Adrenal gland (tissue), 9 donors: ENCODE measurements at regions not wholly inside any gene's neighbourhood (a gene's known extent, or its start where the extent isn't known, plus 50 kb on each side); places are given as distances from the start of the nearest gene placed in this dataset.
A peak's percentile ranks its signal among the peaks of the same experiment; 100 is the strongest.

ENCODE experiments used
- DNase-seq, 7 donors: peaks; one replicate each; pipeline ENCODE4 v3.0.0-alpha.2; 2019 to 2020
- H3K27ac ChIP-seq, 5 donors: fragments of 200-600 bp; sonication (generic) in 4 of 5; 1 replicate in 3 of 5; 2 replicates in 2 of 5; pipeline versions ENCODE4 v1.5.1 to v1.8.0; 2016 to 2020; ENCODE audit warnings: mild to moderate bottlenecking in 1 of 5
- H3K27me3 ChIP-seq: fragments of 200-600 bp; 2 replicates; pipeline ENCODE4 v1.8.0; 2021
- H3K36me3 ChIP-seq, 2 donors: fragments of 200-600 bp; replicated peaks in 1 of 2; 1 replicate in 1 of 2; 2 replicates in 1 of 2; pipeline versions ENCODE4 v1.5.1 to v1.8.0; 2018 to 2022
- H3K4me1 ChIP-seq, 2 donors: fragments of 200-600 bp; replicated peaks in 1 of 2; 1 replicate in 1 of 2; 2 replicates in 1 of 2; pipeline versions ENCODE4 v1.5.1 to v1.8.0; 2018 to 2021
- H3K4me3 ChIP-seq, 4 donors: fragments of 200-600 bp; sonication (generic) in 3 of 4; one replicate each; pipeline ENCODE4 v1.5.1; 2016 to 2018
- H3K9me3 ChIP-seq, 3 donors: fragments of 200-600 bp; sonication (generic) in 1 of 3; replicated peaks in 1 of 3; 1 replicate in 2 of 3; 2 replicates in 1 of 3; pipeline versions ENCODE4 v1.5.1 to v1.8.0; 2016 to 2021
- POLR2A ChIP-seq, 2 donors: fragments of 450-650 bp; IDR thresholded peaks; one replicate each; pipeline ENCODE4 v1.6.1; 2017; ENCODE audit warnings: antibody characterized with exemption in 2 of 2, mild to moderate bottlenecking in 2 of 2, moderate library complexity in 1 of 2
- WGBS, 4 donors: extraction: QIAGEN DNeasy Blood & Tissue Kit in 2 of 4; methylation state at CpG; one replicate each; pipeline versions ENCODE4 v1.1.5 to v1.1.7; 2013 to 2017; 5-methylcytosine and 5-hydroxymethylcytosine counted together
- intact Hi-C, 2 donors: fragments of 100-400 bp; cut with DNase I; formaldehyde crosslinking; loops; one replicate each; pipeline versions ENCODE4 v1.14.1 to v1.15.0; 2022 to 2023
- TF ChIP-seq, protein P1 (sequence below), 6 experiments: fragments of 450-650 bp in 4 of 6; fragments of 200-600 bp in 2 of 6; sonication (generic) in 1 of 6; IDR thresholded peaks; 1 replicate in 5 of 6; 2 replicates in 1 of 6; pipeline versions ENCODE4 v1.5.1 to v1.8.0; 2016 to 2021; ENCODE audit warnings: antibody characterized with exemption in 6 of 6, mild to moderate bottlenecking in 2 of 6, moderate library complexity in 1 of 6
- donor health status: healthy with polysubstance abuse.
- donor health status: Bipolar disorder and iron deficiency.
- donor health status: DM: yes; HTN: yes; CAD: no.
- donor health status: DM: no; HTN: no; CAD: no.
- donor health status: DM: no; HTN: no; CAD: no.

DNA sequence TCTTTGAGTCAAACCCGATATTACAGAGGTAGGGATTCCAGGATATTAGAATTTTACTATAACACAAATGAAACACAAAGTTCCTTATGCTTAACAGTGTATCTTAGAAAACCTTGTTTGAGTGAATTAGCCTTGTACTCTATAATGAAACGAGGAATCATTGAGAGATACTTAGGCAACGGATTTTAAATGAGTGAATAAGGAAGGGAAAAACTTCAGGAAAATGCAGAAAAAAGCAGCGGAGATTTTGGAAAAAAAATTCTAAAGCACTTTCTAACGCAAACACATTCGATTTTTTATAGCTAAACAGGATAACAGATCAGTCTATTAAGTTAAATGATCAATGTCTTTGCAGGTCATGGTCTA is 137.3 kb downstream of the HFE start:
- WGBS, 4 donors = 4 to 9% (median 6%) methylated on average over 6 of the region's 6 CpGs
- no peaks in the 10 kb centered on the region for H3K27me3 ChIP-seq

DNA sequence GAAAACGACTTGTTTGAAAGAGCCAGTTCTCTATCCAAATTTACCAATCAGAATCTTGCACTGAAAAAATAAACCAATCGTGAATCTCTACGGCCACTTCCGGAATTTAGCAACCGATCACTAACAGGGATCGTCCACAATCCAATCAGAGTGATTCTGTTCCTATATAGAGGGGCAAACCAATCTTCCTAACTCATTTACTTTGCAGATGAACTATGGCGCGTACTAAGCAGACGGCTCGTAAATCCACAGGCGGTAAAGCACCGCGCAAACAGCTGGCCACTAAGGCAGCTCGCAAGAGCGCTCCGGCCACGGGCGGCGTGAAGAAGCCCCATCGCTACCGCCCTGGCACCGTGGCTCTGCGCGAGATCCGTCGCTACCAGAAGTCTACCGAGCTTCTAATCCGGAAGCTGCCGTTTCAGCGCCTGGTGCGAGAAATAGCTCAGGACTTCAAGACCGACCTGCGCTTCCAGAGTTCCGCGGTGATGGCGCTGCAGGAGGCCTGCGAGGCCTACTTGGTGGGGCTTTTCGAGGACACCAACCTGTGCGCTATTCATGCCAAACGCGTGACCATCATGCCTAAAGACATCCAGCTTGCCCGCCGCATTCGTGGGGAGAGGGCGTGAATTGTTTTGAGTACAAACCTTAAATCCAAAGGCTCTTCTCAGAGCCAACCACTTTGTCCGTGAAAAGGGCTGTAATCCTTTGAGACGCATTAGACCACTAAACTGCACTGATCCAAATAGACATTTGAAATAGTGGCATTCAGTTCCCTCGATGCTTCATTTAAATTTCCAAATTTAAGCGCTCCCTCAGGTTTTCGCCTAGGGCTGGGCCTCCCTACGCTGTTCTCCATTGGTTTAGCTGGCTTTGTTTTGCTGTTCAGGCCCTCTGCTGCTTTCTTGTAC is 138.0 kb downstream of the HFE start:
- Histone ChIP-seq H3K9me3 (no peaks in the 10 kb centered on the region), H3K4me3 (peak overlapping the region in 2 of 4 donors; percentile 63 to 66), H3K36me3 (no peaks in the 10 kb centered on the region), H3K27me3 (no peaks in the 10 kb centered on the region), H3K4me1 (peaks cover 3 to 5% of the 10 kb centered on the region in 2 donors), H3K27ac (peak overlapping the region in 4 of 5 donors; percentile 84 to 94 (median 93))
- intact Hi-C loops = no loop called here
- 45 to 58% (median 51%) methylated on average over 48 to 51 of the region's 51 CpGs for WGBS, 4 donors
- peak in 5 of 7 donors; percentile 25 to 73 (median 38) for DNase-seq
- TF ChIP-seq, protein P1, sequence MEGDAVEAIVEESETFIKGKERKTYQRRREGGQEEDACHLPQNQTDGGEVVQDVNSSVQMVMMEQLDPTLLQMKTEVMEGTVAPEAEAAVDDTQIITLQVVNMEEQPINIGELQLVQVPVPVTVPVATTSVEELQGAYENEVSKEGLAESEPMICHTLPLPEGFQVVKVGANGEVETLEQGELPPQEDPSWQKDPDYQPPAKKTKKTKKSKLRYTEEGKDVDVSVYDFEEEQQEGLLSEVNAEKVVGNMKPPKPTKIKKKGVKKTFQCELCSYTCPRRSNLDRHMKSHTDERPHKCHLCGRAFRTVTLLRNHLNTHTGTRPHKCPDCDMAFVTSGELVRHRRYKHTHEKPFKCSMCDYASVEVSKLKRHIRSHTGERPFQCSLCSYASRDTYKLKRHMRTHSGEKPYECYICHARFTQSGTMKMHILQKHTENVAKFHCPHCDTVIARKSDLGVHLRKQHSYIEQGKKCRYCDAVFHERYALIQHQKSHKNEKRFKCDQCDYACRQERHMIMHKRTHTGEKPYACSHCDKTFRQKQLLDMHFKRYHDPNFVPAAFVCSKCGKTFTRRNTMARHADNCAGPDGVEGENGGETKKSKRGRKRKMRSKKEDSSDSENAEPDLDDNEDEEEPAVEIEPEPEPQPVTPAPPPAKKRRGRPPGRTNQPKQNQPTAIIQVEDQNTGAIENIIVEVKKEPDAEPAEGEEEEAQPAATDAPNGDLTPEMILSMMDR (IDR thresholded peaks at IDR 0.05) = no peak
- TF ChIP-seq POLR2A (IDR thresholded peaks at IDR 0.05) = peak in 1 of 2 donors; percentile 59

More for the DNA sequence above, 137.3 kb downstream of the HFE start:
- H3K4me1 ChIP-seq = peaks cover 3 to 5% of the 10 kb centered on the region in 2 donors
- no peaks in the 10 kb centered on the region for H3K36me3 ChIP-seq
- TF ChIP-seq POLR2A (IDR thresholded peaks at IDR 0.05) = no peak
- TF ChIP-seq, protein P1 (IDR thresholded peaks at IDR 0.05) = no peak
- DNase-seq = no peak
- intact Hi-C loops = no loop called here
- H3K9me3 ChIP-seq = no peaks in the 10 kb centered on the region
- peak overlapping the region in 2 of 4 donors; percentile 63 to 66 for H3K4me3 ChIP-seq
- H3K27ac ChIP-seq = peak overlapping the region; percentile 64 to 94 (median 93)

DNA sequence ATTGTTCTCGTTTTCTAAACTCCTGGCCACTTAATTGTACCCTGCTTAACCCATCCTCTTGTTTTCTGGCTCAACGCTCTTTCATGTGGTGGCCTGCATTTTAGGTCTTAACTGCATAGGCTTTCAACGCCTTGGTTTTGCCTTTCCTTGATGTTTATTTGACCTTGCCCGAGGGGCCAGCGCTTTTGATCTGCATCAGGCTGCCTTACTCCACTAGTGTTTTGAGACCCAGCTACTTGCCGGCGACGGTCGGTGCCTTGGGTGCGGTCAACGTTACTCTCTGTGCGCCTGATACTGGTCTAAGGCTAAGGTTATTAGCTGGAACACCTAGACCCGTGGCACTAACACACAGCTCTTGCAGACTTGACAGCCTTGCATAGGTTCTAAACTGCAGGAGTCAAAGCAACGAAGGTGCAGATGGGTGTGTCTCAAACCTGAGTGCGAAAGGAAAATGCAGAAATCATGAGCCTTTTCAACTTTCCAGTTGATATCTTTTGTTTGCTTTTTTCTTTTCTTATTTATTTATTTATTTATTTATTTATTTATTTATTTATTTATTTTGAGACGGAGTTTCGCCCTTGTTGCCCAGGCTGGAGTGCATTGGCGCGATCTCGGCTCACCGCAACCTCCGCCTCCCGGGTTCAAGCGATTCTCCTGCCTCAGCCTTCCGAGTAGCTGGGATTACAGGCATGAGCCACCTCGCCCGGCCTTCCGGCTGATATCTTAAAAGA is 138.8 kb downstream of the HFE start:
- Histone ChIP-seq H3K36me3 (no peaks in the 10 kb centered on the region), H3K4me1 (peaks cover 3 to 5% of the 10 kb centered on the region in 2 donors), H3K27me3 (no peaks in the 10 kb centered on the region), H3K27ac (no peak overlapping the region), H3K4me3 (no peak overlapping the region), H3K9me3 (no peaks in the 10 kb centered on the region)
- TF ChIP-seq, protein P1 (IDR thresholded peaks at IDR 0.05) = no peak
- TF ChIP-seq POLR2A (IDR thresholded peaks at IDR 0.05) = no peak
- intact Hi-C loops = no loop called here
- WGBS, 4 donors = 71 to 75% (median 73%) methylated on average over 28 of the region's 28 CpGs
- DNase-seq = no peak

DNA sequence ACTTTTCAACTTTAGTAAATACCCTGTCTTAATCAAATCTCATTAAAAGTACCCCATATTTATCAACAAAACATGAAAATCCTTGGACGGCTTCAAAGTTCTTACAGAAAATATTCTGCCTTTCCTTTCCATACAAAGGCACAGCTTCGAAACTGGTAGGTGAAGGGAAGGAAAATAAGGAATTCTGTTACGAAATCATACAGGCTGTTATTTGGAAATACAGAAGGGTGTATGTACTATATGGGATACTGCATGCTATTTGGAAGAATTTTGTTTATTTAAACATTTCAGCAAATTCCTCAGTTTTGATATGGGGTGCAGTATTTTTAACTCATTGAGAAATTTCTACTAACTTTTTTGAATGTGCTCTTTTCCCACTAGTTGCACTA is 138.4 kb upstream of the BTN3A2 start:
- no peaks in the 10 kb centered on the region for H3K36me3 ChIP-seq
- no peak overlapping the region for H3K4me3 ChIP-seq
- 97 to 99% (median 97%) methylated on average over 3 of the region's 3 CpGs for WGBS, 4 donors
- no peak for DNase-seq
- no peaks in the 10 kb centered on the region for H3K27me3 ChIP-seq
- intact Hi-C loops = no loop called here
- H3K4me1 ChIP-seq = peaks cover 3 to 5% of the 10 kb centered on the region in 2 donors
- no peak for TF ChIP-seq POLR2A (IDR thresholded peaks at IDR 0.05)
- TF ChIP-seq, protein P1 (IDR thresholded peaks at IDR 0.05) = no peak
- H3K27ac ChIP-seq = no peak overlapping the region
- no peaks in the 10 kb centered on the region for H3K9me3 ChIP-seq
